OCI-LY3 (cell line): ENCODE measurements at regions not wholly inside any gene's neighbourhood (a gene's known extent, or its start where the extent isn't known, plus 50 kb on each side); places are given as distances from the start of the nearest gene placed in this dataset.
"Not testable (repeated sequence)": the region's sequence is repeated elsewhere in the genome, so short reads cannot be mapped to it uniquely, and the experiment has no call there.

Experiments
- H2AFZ ChIP-seq: fragments of 200-600, 300-600 bp; shearing (Covaris generic); 2 replicates; pipeline ENCODE4 v1.6.0; 2014; ENCODE audit warnings: antibody characterized with exemption, low read depth, low read length
- H3K27ac ChIP-seq: fragments of 200-600, 300-600 bp; sonication (generic); 2 replicates; pipeline ENCODE4 v1.5.1; 2014; ENCODE audit warnings: mild to moderate bottlenecking, low read length, moderate library complexity, mixed read lengths
- H3K27me3 ChIP-seq: fragments of 200-600, 300-600 bp; sonication (generic); 2 replicates; pipeline ENCODE4 v1.6.1; 2014; ENCODE audit warnings: low read depth, low read length, mixed read lengths
- H3K36me3 ChIP-seq: fragments of 200-600, 300-600 bp; sonication (generic); replicated peaks from 2 replicates; pipeline ENCODE3; 2014; ENCODE audit warnings: low read depth, low read length, mixed read lengths
- H3K4me1 ChIP-seq: fragments of 300-600, 200-600 bp; sonication (generic); 2 replicates; pipeline ENCODE4 v1.6.1; 2014; ENCODE audit warnings: low read length, mixed read lengths
- H3K4me2 ChIP-seq: fragments of 200-600, 300-600 bp; sonication (generic); 2 replicates; pipeline ENCODE4 v1.6.1; 2014; ENCODE audit warnings: low read length, mixed read lengths
- H3K4me3 ChIP-seq: fragments of 300-600, 200-600 bp; sonication (generic); 2 replicates; pipeline ENCODE4 v1.5.1; 2014; ENCODE audit warnings: antibody characterized with exemption, mild to moderate bottlenecking, low read length, moderate library complexity
- H3K79me2 ChIP-seq: fragments of 300-600, 200-600 bp; shearing (Covaris generic); 2 replicates; pipeline ENCODE4 v1.6.1; 2014; ENCODE audit warnings: mild to moderate bottlenecking, low read length, mixed read lengths
- H3K9ac ChIP-seq: fragments of 300-600, 200-600 bp; shearing (Covaris generic); 2 replicates; pipeline ENCODE4 v1.6.0; 2014; ENCODE audit warnings: mild to moderate bottlenecking, low read length, moderate library complexity
- H3K9me3 ChIP-seq: fragments of 200-600, 300-600 bp; shearing (Covaris generic); 2 replicates; pipeline ENCODE4 v1.6.1; 2014; ENCODE audit warnings: low read length, mixed read lengths; ENCODE audit not compliant: insufficient read depth
- H4K20me1 ChIP-seq: fragments of 200-600, 300-600 bp; sonication (generic); 2 replicates; pipeline ENCODE4 v1.6.1; 2016; ENCODE audit warnings: low read length, mixed read lengths; ENCODE audit not compliant: insufficient read depth

DNA sequence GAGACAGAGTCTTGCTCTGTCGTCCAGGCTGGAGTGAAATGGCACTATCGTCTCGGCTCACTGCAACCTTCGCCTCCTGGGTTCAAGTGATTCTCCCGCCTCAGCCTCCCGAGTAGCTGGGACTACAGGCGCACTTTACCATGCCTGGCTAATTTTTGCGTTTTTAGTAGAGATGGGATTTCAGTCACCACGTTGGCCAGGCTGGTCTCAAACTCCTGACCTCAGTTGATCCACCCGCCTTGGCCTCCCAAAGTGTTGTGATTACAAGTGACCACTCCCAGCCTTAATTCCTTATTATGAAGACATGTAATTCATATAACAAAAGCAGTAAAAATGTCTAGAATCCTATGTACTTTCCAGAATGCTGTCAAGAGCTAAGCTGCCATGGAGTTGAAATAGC lies 434.5 kb upstream of the ZNG1F start:
- H4K20me1 ChIP-seq, H3K4me3 ChIP-seq, H3K4me1 ChIP-seq, H3K4me2 ChIP-seq, H3K9me3 ChIP-seq, H3K9ac ChIP-seq, H3K36me3 ChIP-seq, H3K79me2 ChIP-seq, H3K27me3 ChIP-seq, H2AFZ ChIP-seq, H3K27ac ChIP-seq: not testable (repeated sequence)

DNA sequence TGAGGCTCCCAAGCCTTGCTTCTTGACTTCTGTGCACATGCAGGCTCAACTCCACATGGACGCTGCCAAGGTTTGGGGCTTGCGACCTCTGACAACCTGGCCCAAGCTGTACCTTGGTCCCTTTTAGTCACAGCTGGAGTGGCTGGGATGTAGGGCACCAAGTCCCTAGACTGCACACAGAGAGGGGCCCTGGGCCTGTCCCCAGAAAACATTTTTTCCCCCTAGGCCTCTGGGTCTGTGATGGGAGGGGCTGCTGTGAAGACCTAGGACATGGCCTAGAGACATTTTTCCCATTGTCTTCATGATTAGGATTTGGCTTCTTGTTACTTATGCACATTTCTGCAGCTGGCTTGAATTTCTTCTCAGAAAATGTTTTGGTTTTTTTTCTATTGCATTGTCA lies 430.1 kb upstream of the ZNG1F start:
- not testable (repeated sequence) for H3K27me3 ChIP-seq, H2AFZ ChIP-seq

DNA sequence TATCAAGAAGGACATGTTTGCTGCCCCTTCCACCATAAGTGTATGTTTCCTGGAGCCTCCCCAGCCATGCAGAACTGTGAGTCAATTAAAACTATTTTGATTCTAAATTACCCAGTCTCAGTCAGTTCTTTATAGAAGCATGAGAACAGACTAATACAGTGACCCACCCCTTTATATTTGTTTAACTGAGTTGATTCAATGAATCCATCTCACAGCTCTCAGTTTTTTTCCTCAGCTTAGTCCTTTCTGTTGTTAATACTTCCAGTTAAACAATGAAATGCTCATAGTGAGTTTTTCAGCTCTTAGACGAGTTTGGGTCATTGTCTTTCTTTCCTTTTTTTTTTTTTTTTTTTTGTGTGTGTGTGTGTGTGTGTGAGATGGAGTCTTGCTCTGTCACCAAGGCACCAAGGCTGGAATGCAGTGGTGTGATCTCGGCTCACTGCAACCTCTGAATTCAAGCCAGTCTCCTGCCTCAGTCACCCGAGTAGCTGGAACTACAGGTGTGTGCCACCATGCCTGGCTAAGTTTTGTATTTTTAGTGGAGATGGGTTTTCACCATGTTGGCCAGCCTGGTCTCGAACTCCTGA lies 417.9 kb upstream of the ZNG1F start:
- not testable (repeated sequence) for H2AFZ ChIP-seq, H3K27ac ChIP-seq, H3K4me1 ChIP-seq, H3K36me3 ChIP-seq, H3K9me3 ChIP-seq, H3K9ac ChIP-seq, H3K27me3 ChIP-seq, H4K20me1 ChIP-seq, H3K4me2 ChIP-seq, H3K4me3 ChIP-seq, H3K79me2 ChIP-seq

More for the DNA sequence above, 430.1 kb upstream of the ZNG1F start:
- not testable (repeated sequence) for H3K4me2 ChIP-seq, H3K36me3 ChIP-seq, H3K4me1 ChIP-seq, H3K79me2 ChIP-seq, H3K4me3 ChIP-seq, H3K27ac ChIP-seq, H3K9me3 ChIP-seq, H3K9ac ChIP-seq, H4K20me1 ChIP-seq

DNA sequence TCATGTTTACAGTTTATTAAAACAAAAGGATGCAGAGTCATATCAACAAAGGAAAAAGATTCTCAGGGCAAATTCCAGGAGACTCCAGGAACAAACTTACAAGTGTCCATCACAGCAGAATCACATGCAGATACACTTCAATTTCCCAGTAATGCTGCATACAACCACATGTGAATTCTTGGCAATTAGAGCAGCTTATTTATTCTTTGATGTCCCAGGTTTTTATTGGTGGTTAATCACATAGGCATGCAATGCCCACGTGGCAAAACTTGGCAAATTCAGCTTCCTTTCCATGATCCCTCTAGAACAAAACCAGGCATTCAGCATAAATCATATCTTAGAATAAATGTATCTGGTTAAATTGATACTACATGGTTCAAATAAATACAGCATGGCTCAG lies 376.5 kb upstream of the ZNG1F start:
- not testable (repeated sequence) for H3K9ac ChIP-seq, H3K79me2 ChIP-seq, H4K20me1 ChIP-seq, H3K4me1 ChIP-seq, H3K4me3 ChIP-seq, H3K27ac ChIP-seq, H3K9me3 ChIP-seq, H3K27me3 ChIP-seq, H3K36me3 ChIP-seq, H3K4me2 ChIP-seq, H2AFZ ChIP-seq
